ENCODE measurements at regions not wholly inside any gene's neighbourhood (a gene's known extent, or its start where the extent isn't known, plus 50 kb on each side); places are given as distances from the start of the nearest gene placed in this dataset.

DNA sequence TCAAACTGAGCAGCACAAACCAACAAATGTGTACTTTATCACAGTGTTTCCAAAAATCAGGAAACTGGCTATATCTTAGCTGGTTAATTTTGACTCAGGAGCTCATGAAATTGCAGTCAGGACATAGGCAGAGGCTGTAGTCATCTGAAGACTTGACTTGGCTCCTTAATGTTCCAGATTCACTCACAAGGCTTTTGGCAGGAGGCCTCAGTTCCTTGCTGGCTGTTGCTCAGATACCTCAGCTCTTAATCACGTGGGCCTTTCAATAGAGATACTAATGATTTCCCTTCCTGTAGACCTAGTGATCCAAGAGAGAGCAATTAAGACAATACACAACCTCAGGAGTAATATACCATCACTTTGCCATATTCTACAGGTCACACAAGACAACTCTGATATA is 537.7 kb downstream of the BRINP3 start:
- Histone ChIP-seq H3K36me3 (ENCODE audit: insufficient read depth, low read length) (no peaks in the 10 kb centered on the region), H3K4me3 (no peak overlapping the region), H3K27ac (no peak overlapping the region), H3K9ac (ENCODE audit: insufficient read length) (no peak overlapping the region), H3K9me3 (ENCODE audit: low read depth, low read length) (no peaks in the 10 kb centered on the region)
- no peak for TF ChIP-seq POLR2AphosphoS5 (IDR thresholded peaks at IDR 0.05; ENCODE audit: borderline replicate concordance, low read depth, low read length)
- no peak for TF ChIP-seq EZH2 (IDR thresholded peaks at IDR 0.05)
- no peak for TF ChIP-seq FOXP2 (optimal IDR thresholded peaks at IDR 0.05; ENCODE audit: control extremely low read depth, extremely low read length, insufficient read depth)
- no peak for DNase-seq (ENCODE audit: low read depth, low spot score)

DNA sequence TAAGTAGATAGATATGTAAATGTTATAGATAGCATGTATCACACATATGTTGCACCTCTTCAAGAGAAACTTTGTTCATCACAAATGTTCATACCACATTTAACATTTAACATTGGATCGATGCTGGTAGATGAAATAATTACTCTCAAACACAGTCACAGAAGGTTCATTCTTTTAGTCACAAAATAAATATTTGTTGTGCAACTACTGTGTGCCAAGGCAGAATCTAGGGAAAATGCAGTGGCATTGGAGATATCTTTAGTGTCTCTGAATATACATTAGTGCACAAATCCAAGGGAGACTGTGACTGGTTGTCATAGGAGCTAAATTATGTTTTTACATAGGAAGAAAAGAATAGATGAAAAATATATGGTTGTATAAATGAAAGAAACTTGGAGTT is 535.7 kb downstream of the BRINP3 start:
- Histone ChIP-seq H3K4me3 (no peak overlapping the region), H3K9ac (ENCODE audit: insufficient read length) (no peak overlapping the region), H3K36me3 (ENCODE audit: insufficient read depth, low read length) (no peaks in the 10 kb centered on the region), H3K27ac (no peak overlapping the region), H3K9me3 (ENCODE audit: low read depth, low read length) (no peaks in the 10 kb centered on the region)
- no peak for TF ChIP-seq POLR2AphosphoS5 (IDR thresholded peaks at IDR 0.05; ENCODE audit: borderline replicate concordance, low read depth, low read length)
- DNase-seq (ENCODE audit: low read depth, low spot score) = no peak

DNA sequence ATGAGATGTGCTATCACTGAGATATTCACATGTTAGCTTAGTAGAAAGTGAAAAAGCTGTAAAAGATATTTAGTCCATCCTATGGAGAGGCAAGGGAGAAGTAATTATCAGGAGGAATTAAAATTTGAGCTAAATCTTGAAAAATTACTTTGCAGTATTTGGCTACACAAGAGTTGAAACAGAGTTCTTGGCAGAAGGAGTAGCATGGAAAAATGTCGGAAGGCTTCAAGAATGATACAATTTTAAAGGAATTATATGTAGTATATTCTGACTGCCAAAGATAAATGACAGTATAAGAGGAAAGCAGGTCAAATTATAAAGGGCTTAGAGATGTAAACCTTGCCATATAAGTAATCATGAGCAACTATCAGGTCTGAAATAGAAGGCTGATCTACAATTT is 518.9 kb downstream of the BRINP3 start:
- Histone ChIP-seq H3K9ac (ENCODE audit: insufficient read length) (no peak overlapping the region), H3K4me3 (no peak overlapping the region), H3K27ac (no peak overlapping the region), H3K9me3 (ENCODE audit: low read depth, low read length) (no peaks in the 10 kb centered on the region), H3K36me3 (ENCODE audit: insufficient read depth, low read length) (no peaks in the 10 kb centered on the region)
- DNase-seq (ENCODE audit: low read depth, low spot score) = no peak
- no peak for TF ChIP-seq POLR2AphosphoS5 (IDR thresholded peaks at IDR 0.05; ENCODE audit: borderline replicate concordance, low read depth, low read length)
- TF ChIP-seq FOXP2 (optimal IDR thresholded peaks at IDR 0.05; ENCODE audit: control extremely low read depth, extremely low read length, insufficient read depth) = no peak
- no peak for TF ChIP-seq EZH2 (IDR thresholded peaks at IDR 0.05)

DNA sequence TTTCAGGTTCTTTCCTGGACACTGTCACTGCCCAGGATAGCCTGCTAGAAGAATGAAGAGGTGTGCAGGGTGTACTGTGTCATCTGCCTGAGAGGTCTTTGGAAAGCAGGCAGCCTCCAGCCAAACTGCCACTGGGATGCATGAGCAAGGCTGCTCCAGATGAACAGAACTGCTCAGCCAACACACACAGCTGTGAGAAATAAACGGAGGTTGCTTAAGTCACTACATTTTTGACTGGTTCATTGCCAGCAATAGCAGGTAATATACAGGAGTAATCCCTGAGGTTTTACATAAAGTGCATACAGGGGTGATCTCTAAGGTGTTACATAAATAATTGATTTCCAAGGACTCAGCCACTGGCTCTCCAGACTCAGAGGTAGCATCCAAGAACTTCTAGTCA is 516.9 kb downstream of the BRINP3 start:
- DNase-seq (ENCODE audit: low read depth, low spot score) = no peak
- H3K9ac ChIP-seq (ENCODE audit: insufficient read length) = no peak overlapping the region
- H3K27ac ChIP-seq = no peak overlapping the region
- TF ChIP-seq FOXP2 (optimal IDR thresholded peaks at IDR 0.05; ENCODE audit: control extremely low read depth, extremely low read length, insufficient read depth) = no peak
- no peak for TF ChIP-seq EZH2 (IDR thresholded peaks at IDR 0.05)
- no peak for TF ChIP-seq POLR2AphosphoS5 (IDR thresholded peaks at IDR 0.05; ENCODE audit: borderline replicate concordance, low read depth, low read length)
- H3K36me3 ChIP-seq (ENCODE audit: insufficient read depth, low read length) = no peaks in the 10 kb centered on the region
- H3K9me3 ChIP-seq (ENCODE audit: low read depth, low read length) = no peaks in the 10 kb centered on the region
- H3K4me3 ChIP-seq = no peak overlapping the region

DNA sequence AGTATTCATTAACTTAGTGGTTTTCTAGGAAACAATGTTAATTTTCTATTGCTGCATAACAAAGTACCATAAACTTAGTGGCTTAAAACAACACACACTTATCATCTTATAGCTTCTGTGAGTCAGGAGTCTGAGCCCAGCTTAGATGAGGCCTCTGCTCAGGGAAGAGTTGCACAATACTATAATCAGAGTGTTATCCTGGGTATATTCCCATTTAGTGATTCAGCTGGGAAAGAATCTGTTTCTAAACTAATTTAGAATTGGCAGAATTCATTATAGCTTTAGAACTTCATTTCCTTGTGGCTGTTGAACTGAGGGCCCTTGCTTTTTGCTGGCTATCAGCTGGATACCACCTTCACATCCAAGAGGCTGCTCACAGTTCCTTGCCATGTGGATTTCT is 515.5 kb downstream of the BRINP3 start:
- TF ChIP-seq FOXP2 (optimal IDR thresholded peaks at IDR 0.05; ENCODE audit: control extremely low read depth, extremely low read length, insufficient read depth) = no peak
- TF ChIP-seq POLR2AphosphoS5 (IDR thresholded peaks at IDR 0.05; ENCODE audit: borderline replicate concordance, low read depth, low read length) = no peak
- no peak for TF ChIP-seq EZH2 (IDR thresholded peaks at IDR 0.05)
- no peak overlapping the region for H3K4me3 ChIP-seq
- no peak for DNase-seq (ENCODE audit: low read depth, low spot score)

DNA sequence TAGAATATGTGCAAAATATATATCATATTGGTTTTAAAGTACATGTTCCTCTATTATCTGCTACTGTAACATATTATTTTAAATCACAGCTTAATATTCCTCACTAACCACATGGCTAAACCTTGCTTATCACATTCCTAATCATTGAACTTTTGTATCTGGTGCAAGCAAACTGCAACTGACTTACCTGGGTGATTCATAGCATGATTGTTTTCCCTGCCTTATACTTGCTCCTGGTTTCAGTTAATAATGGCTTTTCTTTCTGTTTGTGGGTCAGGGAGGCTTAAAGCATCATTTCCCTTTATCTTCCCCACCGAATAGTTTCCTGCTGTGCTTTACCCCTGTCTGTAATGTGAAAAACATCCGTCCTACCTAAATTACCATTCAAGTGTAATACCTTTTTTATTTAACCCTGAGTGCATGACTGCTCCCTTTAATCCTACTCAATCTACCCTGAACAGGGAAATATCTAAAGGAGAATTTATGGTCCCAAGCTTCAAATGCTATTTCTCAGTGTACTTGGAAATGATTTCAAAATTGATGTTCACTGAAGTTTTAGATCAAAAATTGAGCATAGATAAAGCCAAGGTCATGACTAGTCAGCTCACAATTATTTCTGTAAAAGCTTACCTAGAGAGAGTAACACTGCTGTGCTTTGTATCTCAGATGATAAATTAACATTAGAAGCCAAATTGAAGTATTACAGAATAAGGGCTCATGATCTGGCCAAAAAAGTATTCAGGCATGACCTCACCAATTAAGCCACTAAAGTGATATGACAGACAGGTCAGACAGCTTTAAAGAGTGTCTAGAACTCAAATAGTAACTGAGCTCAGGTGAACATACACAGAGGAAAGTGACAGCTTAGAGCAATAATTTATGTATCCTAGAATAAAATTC is 507.1 kb downstream of the BRINP3 start:
- Histone ChIP-seq H3K36me3 (ENCODE audit: insufficient read depth, low read length) (no peaks in the 10 kb centered on the region), H3K27ac (no peak overlapping the region), H3K9ac (ENCODE audit: insufficient read length) (no peak overlapping the region), H3K9me3 (ENCODE audit: low read depth, low read length) (no peaks in the 10 kb centered on the region), H3K4me3 (no peak overlapping the region)
- DNase-seq (ENCODE audit: low read depth, low spot score) = no peak
- TF ChIP-seq FOXP2 (optimal IDR thresholded peaks at IDR 0.05; ENCODE audit: control extremely low read depth, extremely low read length, insufficient read depth) (no peak), POLR2AphosphoS5 (IDR thresholded peaks at IDR 0.05; ENCODE audit: borderline replicate concordance, low read depth, low read length) (no peak), EZH2 (IDR thresholded peaks at IDR 0.05) (no peak)

More for the DNA sequence above, 515.5 kb downstream of the BRINP3 start:
- Histone ChIP-seq H3K9me3 (ENCODE audit: low read depth, low read length) (no peaks in the 10 kb centered on the region), H3K36me3 (ENCODE audit: insufficient read depth, low read length) (no peaks in the 10 kb centered on the region), H3K9ac (ENCODE audit: insufficient read length) (no peak overlapping the region), H3K27ac (no peak overlapping the region)

DNA sequence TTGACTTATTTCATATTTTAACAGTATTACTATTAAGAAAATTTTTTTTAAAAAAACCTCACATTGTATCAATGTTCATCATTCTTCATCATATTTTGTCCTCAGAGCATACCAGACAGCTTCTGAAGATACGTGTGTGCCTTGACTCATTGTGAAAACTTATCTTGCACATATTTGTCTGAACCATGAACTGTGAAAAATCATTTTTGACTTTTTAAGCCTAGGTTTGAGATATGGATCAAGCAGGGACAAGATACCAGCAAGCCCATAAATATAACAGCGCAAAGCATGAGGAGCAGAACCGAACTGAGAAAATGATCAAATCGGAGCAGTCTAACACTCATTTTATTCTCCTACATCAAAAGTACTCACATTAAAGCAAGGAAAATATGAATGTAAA is 506.0 kb downstream of the BRINP3 start:
- H3K9ac ChIP-seq (ENCODE audit: insufficient read length) = no peak overlapping the region
- no peaks in the 10 kb centered on the region for H3K9me3 ChIP-seq (ENCODE audit: low read depth, low read length)
- H3K27ac ChIP-seq = no peak overlapping the region
- H3K36me3 ChIP-seq (ENCODE audit: insufficient read depth, low read length) = no peaks in the 10 kb centered on the region
- no peak overlapping the region for H3K4me3 ChIP-seq
- no peak for DNase-seq (ENCODE audit: low read depth, low spot score)
- TF ChIP-seq POLR2AphosphoS5 (IDR thresholded peaks at IDR 0.05; ENCODE audit: borderline replicate concordance, low read depth, low read length) (no peak), FOXP2 (optimal IDR thresholded peaks at IDR 0.05; ENCODE audit: control extremely low read depth, extremely low read length, insufficient read depth) (no peak), EZH2 (IDR thresholded peaks at IDR 0.05) (no peak)

DNA sequence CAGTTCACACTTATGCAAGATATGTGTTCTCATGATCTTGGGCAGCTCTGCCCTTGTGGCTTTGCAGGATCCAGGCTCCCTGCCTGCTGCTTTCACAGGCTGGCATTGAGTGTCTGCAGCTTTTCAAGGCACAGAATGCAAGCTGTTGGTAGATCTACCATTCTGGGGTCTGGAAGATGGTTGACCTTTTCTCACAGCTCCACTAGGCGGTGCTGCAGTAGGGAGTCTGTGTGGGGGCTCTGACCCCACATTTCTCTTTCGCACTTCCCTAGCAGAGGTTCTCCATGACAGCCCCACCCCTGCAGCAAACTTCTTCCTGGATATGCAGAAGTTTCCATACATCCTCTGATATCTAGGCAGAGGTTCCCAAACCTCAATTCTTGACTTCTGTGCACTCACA is 500.5 kb downstream of the BRINP3 start:
- DNase-seq (ENCODE audit: low read depth, low spot score) = no peak
- Histone ChIP-seq H3K36me3 (ENCODE audit: insufficient read depth, low read length) (no peaks in the 10 kb centered on the region), H3K9me3 (ENCODE audit: low read depth, low read length) (no peaks in the 10 kb centered on the region), H3K9ac (ENCODE audit: insufficient read length) (no peak overlapping the region), H3K4me3 (no peak overlapping the region), H3K27ac (no peak overlapping the region)
- TF ChIP-seq FOXP2 (optimal IDR thresholded peaks at IDR 0.05; ENCODE audit: control extremely low read depth, extremely low read length, insufficient read depth) (no peak), POLR2AphosphoS5 (IDR thresholded peaks at IDR 0.05; ENCODE audit: borderline replicate concordance, low read depth, low read length) (no peak), EZH2 (IDR thresholded peaks at IDR 0.05) (no peak)

Measured in SK-N-MC (cell line).